ENCODE measurements at regions not wholly inside any gene's neighbourhood (a gene's known extent, or its start where the extent isn't known, plus 50 kb on each side); places are given as distances from the start of the nearest gene placed in this dataset.

- no peak for DNase-seq (ENCODE audit: low read depth, low spot score)
- TF ChIP-seq, protein P1, sequence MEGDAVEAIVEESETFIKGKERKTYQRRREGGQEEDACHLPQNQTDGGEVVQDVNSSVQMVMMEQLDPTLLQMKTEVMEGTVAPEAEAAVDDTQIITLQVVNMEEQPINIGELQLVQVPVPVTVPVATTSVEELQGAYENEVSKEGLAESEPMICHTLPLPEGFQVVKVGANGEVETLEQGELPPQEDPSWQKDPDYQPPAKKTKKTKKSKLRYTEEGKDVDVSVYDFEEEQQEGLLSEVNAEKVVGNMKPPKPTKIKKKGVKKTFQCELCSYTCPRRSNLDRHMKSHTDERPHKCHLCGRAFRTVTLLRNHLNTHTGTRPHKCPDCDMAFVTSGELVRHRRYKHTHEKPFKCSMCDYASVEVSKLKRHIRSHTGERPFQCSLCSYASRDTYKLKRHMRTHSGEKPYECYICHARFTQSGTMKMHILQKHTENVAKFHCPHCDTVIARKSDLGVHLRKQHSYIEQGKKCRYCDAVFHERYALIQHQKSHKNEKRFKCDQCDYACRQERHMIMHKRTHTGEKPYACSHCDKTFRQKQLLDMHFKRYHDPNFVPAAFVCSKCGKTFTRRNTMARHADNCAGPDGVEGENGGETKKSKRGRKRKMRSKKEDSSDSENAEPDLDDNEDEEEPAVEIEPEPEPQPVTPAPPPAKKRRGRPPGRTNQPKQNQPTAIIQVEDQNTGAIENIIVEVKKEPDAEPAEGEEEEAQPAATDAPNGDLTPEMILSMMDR (IDR thresholded peaks at IDR 0.05; ENCODE audit: low read depth, low read length) = no peak
- H3K4me3 ChIP-seq (ENCODE audit: low read depth, low read length) = no peak overlapping the region
- in situ Hi-C loops (cut with HindIII; ENCODE audit: low sequenced_read_pairs) = no loop called here
Measured at GRCh38 chr2:128395640-128396499, 77.2 kb upstream of the HS6ST1 start.

DNA sequence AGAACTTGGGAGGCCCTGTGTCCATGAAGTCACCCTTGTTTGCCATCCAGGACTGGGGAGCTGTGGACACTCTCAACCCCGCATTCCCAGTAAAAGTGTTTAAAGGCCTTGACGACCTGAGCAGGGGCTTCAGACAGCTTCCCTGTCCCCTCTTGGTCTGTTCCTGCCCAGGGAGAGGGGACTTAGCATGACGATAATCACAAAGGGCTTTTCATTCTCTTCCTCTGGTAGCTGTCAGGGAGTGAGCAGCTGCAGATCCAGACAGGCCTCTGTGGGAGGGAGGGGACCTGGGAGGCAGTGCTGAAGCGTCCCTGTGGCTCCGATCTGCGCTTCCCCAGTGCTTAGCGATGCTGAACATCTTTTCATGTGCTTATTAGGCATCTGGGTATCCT, 77.8 kb upstream of the HS6ST1 start:
- DNase-seq (ENCODE audit: low read depth, low spot score) = peak; percentile 22
- TF ChIP-seq, protein P1 (IDR thresholded peaks at IDR 0.05; ENCODE audit: low read depth, low read length) = no peak
- in situ Hi-C loops (cut with HindIII; ENCODE audit: low sequenced_read_pairs) = no loop called here
- no peak overlapping the region for H3K4me3 ChIP-seq (ENCODE audit: low read depth, low read length)

GRCh38 chr2:128396946-128397345, 78.3 kb upstream of the HS6ST1 start:
- in situ Hi-C loops (cut with HindIII; ENCODE audit: low sequenced_read_pairs) = no loop called here
- no peak for DNase-seq (ENCODE audit: low read depth, low spot score)
- no peak overlapping the region for H3K4me3 ChIP-seq (ENCODE audit: low read depth, low read length)
- TF ChIP-seq, protein P1 (IDR thresholded peaks at IDR 0.05; ENCODE audit: low read depth, low read length) = no peak

DNA sequence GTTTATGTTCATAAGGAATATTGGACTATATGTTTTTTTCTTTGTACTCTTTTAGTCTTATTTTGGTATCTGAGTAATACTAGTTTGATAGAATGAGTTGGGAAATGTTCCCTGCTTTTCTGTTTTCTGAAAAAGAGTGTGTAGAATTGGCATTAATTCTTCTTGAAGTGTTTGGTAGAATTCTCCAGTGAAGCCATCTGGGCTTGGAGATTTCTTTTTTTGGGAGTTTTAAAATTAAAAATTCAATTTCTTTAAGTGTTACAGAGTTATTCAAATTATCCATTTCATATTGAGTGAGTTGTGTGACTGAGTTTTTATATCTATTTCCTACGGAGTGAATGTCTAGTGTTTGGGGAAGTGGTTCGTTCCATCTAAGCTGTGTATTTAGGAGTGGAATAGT, 80.6 kb upstream of the HS6ST1 start:
- no peak for DNase-seq (ENCODE audit: low read depth, low spot score)
- in situ Hi-C loops (cut with HindIII; ENCODE audit: low sequenced_read_pairs) = no loop called here
- TF ChIP-seq, protein P1 (IDR thresholded peaks at IDR 0.05; ENCODE audit: low read depth, low read length) = no peak
- H3K4me3 ChIP-seq (ENCODE audit: low read depth, low read length) = no peak overlapping the region

GRCh38 chr2:128399690-128400291, 81.1 kb upstream of the HS6ST1 start:
- in situ Hi-C loops (cut with HindIII; ENCODE audit: low sequenced_read_pairs) = no loop called here
- TF ChIP-seq, protein P1 (IDR thresholded peaks at IDR 0.05; ENCODE audit: low read depth, low read length) = no peak
- no peak overlapping the region for H3K4me3 ChIP-seq (ENCODE audit: low read depth, low read length)
- no peak for DNase-seq (ENCODE audit: low read depth, low spot score)

DNA sequence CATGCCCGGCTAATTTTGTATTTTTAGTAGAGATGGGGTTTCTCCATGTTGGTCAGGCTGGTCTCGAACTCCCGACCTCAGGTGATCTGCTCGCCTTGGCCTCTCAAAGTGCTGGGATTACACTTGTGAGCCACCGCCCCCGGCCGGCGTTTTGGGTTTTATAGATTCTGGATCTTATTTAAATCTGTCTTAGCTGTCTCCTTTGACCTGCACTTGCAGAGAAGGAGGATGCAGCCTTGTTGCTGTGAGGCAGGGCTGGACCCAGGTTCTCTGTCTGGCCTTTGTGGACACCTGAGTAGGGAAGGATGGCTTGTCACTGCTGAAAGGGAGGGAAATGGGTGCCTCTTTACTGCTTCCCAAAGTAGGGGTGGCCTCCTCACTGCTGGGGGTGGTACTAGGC, 83.0 kb upstream of the HS6ST1 start:
- no peak overlapping the region for H3K4me3 ChIP-seq (ENCODE audit: low read depth, low read length)
- in situ Hi-C loops (cut with HindIII; ENCODE audit: low sequenced_read_pairs) = no loop called here
- TF ChIP-seq, protein P1 (IDR thresholded peaks at IDR 0.05; ENCODE audit: low read depth, low read length) = no peak
- DNase-seq (ENCODE audit: low read depth, low spot score) = no peak
